CD8-positive, alpha-beta memory T cell (primary cell): ENCODE measurements at regions not wholly inside any gene's neighbourhood (a gene's known extent, or its start where the extent isn't known, plus 50 kb on each side); places are given as distances from the start of the nearest gene placed in this dataset.

Experiments used
- CTCF ChIA-PET: fragments of 350-600 bp; sonication (Branson Sonifier 250); formaldehyde crosslinking; loops from one replicate; lab custom pipeline; 2021; ENCODE audit warnings: antibody characterized with exemption; lab: Charles Lee
- POLR2A ChIA-PET: fragments of 350-600 bp; sonication (Branson Sonifier 250); formaldehyde crosslinking; loops from one replicate; lab custom pipeline; 2021; ENCODE audit warnings: antibody characterized with exemption; lab: Charles Lee
- DNase-seq, 5 donors: peaks; one replicate each; pipeline versions ENCODE4 v3.0.0 to v3.0.0-alpha.2; 2020 to 2022; ENCODE audit warnings: mixed read lengths in 1 of 5
- H3K27ac ChIP-seq: one replicate; pipeline ENCODE4 v1.7.0; 2013; ENCODE audit warnings: low read depth, mild to moderate bottlenecking, low read length, moderate library complexity
- H3K27me3 ChIP-seq: 2 replicates; pipeline ENCODE4 v1.7.0; 2013; ENCODE audit warnings: low read length, mild to moderate bottlenecking; ENCODE audit not compliant: insufficient read depth, poor library complexity, severe bottlenecking
- H3K36me3 ChIP-seq: 2 replicates; pipeline ENCODE4 v1.7.0; 2013; ENCODE audit warnings: mild to moderate bottlenecking, low read length, moderate library complexity; ENCODE audit not compliant: insufficient read depth
- H3K4me1 ChIP-seq: 2 replicates; pipeline ENCODE4 v1.7.0; 2013; ENCODE audit warnings: mild to moderate bottlenecking, low read length, moderate library complexity; ENCODE audit not compliant: insufficient read depth
- H3K4me3 ChIP-seq: 2 replicates; pipeline ENCODE4 v1.7.0; 2013; ENCODE audit warnings: mild to moderate bottlenecking, low read length
- H3K9me3 ChIP-seq: 2 replicates; pipeline ENCODE4 v1.7.0; 2013; ENCODE audit warnings: mild to moderate bottlenecking, low read length
- H3K27ac Mint-ChIP-seq, 8 donors: one replicate each; pipeline ENCODE4 v1.8.0; 2020 to 2021; ENCODE audit warnings: mixed read lengths in 8 of 8, mild to moderate bottlenecking in 6 of 8, inconsistent platforms in 3 of 8, moderate library complexity in 3 of 8
- H3K27me3 Mint-ChIP-seq, 2 donors: one replicate each; pipeline ENCODE4 v1.8.0; 2020 to 2021; ENCODE audit warnings: mixed read lengths in 2 of 2, mild to moderate bottlenecking in 1 of 2, moderate library complexity in 1 of 2
- H3K36me3 Mint-ChIP-seq, 3 donors: one replicate each; pipeline ENCODE4 v1.8.0; 2020 to 2021; ENCODE audit warnings: mixed read lengths in 3 of 3, inconsistent platforms in 1 of 3, mild to moderate bottlenecking in 1 of 3
- H3K4me1 Mint-ChIP-seq, 3 donors: one replicate each; pipeline ENCODE4 v1.8.0; 2020 to 2021; ENCODE audit warnings: mixed read lengths in 3 of 3, inconsistent platforms in 1 of 3, mild to moderate bottlenecking in 1 of 3
- H3K4me3 Mint-ChIP-seq, 7 donors: one replicate each; pipeline ENCODE4 v1.8.0; 2020 to 2021; ENCODE audit warnings: mixed read lengths in 7 of 7, mild to moderate bottlenecking in 6 of 7, moderate library complexity in 4 of 7, inconsistent platforms in 2 of 7
- H3K9me3 Mint-ChIP-seq, 5 donors: one replicate each; pipeline ENCODE4 v1.8.0; 2020 to 2022; ENCODE audit warnings: mixed read lengths in 5 of 5, mild to moderate bottlenecking in 3 of 5, moderate library complexity in 2 of 5, inconsistent platforms in 1 of 5

DNA sequence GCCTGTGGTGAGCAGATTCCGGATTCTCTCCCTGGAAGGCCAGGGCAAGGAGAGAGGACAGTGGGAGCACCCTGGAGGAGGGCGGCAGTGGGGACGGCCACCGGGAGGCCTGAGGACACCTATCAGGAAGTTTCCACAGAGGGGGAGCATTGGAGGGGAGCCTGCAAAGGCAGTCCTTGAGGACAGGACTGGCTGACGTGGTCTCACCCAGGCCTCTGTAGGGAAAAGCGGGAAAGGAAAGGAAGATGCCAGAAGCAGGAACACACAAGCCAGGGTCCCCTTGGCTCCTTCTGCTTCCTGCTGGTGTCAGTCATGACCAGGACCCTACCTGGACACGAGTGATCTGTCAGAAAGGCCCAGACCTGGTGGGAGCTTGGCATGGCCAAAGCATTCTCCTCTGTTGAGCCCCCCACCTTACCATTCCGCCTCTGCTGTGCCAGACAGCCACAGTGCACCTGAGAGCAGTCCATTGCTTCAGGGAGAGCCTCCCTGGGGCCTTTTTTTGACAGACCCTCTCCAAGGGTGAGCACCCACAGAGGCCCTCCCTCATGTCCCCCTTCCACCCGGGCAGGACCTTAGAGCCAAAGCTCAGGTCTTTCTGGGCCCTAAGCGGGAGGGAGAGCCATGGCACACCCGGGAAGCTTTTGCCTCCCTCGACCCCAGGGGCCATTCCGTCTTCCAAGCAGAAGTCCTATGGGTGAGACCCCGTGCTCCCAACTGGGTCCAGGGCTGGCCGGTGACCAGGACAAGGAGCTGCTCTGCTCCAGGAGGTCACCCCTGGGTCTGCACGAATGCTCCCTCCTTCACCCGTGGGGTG lies 333.1 kb downstream of the DYSF start:
- no peaks in the 10 kb centered on the region for H3K4me1 ChIP-seq
- DNase-seq, result no peak
- CTCF ChIA-PET, result no interaction called here
- no peaks in the 10 kb centered on the region for H3K36me3 ChIP-seq
- H3K4me1 Mint-ChIP-seq, result no peaks in the 10 kb centered on the region
- no peak overlapping the region for H3K4me3 ChIP-seq
- no peak overlapping the region for H3K4me3 Mint-ChIP-seq
- H3K27ac ChIP-seq, result no peak overlapping the region
- H3K9me3 ChIP-seq, result no peaks in the 10 kb centered on the region
- H3K27me3 ChIP-seq, result no peaks in the 10 kb centered on the region
- H3K27me3 Mint-ChIP-seq, result peaks cover 5 to 7% of the 10 kb centered on the region in 2 donors
- H3K9me3 Mint-ChIP-seq, result no peaks in the 10 kb centered on the region
- H3K36me3 Mint-ChIP-seq, result no peaks in the 10 kb centered on the region
- POLR2A ChIA-PET, result no interaction called here
- H3K27ac Mint-ChIP-seq, result peak overlapping the region in 2 of 8 donors; percentile 60 to 87

GRCh38 chr2:71785516-71785981 lies 332.2 kb downstream of the DYSF start:
- Histone ChIP-seq H3K27ac (no peak overlapping the region), H3K4me3 (no peak overlapping the region), H3K4me1 (no peaks in the 10 kb centered on the region), H3K27me3 (no peaks in the 10 kb centered on the region), H3K9me3 (no peaks in the 10 kb centered on the region), H3K36me3 (no peaks in the 10 kb centered on the region)
- peaks cover 5 to 7% of the 10 kb centered on the region in 2 donors for H3K27me3 Mint-ChIP-seq
- DNase-seq, result no peak
- ChIA-PET CTCF (no interaction called here), POLR2A (no interaction called here)
- H3K4me3 Mint-ChIP-seq, result no peak overlapping the region
- H3K27ac Mint-ChIP-seq, result no peak overlapping the region
- no peaks in the 10 kb centered on the region for H3K4me1 Mint-ChIP-seq
- no peaks in the 10 kb centered on the region for H3K9me3 Mint-ChIP-seq
- H3K36me3 Mint-ChIP-seq, result no peaks in the 10 kb centered on the region

DNA sequence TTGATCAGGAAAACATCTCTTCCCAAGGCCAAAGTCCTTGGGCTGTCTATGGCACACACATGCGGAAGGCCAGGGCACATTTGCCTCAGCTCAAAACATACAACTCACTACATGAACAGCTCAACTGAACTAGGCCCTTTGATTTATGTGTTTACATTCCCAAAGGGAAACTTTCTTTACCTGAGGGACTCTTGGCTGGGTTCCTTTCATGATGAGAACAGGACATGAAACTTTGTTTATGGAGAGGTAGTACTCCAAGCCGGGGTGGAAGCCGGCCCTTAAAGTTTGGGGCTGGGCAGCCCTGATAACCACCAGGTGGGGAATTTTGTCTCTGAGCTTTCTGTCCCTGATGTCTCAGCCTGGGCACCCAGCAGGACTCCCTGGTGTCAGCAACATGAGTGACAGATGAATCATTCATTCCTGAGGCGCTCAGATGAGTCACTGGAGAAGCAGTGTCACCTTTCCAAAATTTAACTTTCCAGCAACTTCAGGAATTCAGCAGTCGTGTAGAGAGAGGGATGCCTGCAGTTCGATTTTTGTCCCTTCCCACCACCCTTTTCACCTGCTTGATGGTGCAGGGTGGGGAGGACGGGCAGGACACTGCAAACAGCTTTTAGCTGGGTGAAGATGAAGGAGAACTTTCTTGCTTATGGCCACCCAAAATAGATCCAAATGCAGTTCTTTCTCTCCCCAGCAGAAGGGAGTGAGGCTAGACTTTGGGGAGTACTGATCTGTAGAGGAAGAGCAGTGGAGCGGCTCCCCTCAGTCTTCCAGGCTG lies 331.6 kb downstream of the DYSF start:
- H3K27ac Mint-ChIP-seq, result no peak overlapping the region
- no peaks in the 10 kb centered on the region for H3K36me3 Mint-ChIP-seq
- Histone ChIP-seq H3K27ac (no peak overlapping the region), H3K4me1 (no peaks in the 10 kb centered on the region), H3K36me3 (no peaks in the 10 kb centered on the region), H3K9me3 (no peaks in the 10 kb centered on the region), H3K27me3 (no peaks in the 10 kb centered on the region), H3K4me3 (no peak overlapping the region)
- no peaks in the 10 kb centered on the region for H3K4me1 Mint-ChIP-seq
- DNase-seq, result no peak
- ChIA-PET CTCF (no interaction called here), POLR2A (no interaction called here)
- no peak overlapping the region for H3K4me3 Mint-ChIP-seq
- no peaks in the 10 kb centered on the region for H3K9me3 Mint-ChIP-seq
- H3K27me3 Mint-ChIP-seq, result peaks cover 7 to 8% of the 10 kb centered on the region in 2 donors

DNA sequence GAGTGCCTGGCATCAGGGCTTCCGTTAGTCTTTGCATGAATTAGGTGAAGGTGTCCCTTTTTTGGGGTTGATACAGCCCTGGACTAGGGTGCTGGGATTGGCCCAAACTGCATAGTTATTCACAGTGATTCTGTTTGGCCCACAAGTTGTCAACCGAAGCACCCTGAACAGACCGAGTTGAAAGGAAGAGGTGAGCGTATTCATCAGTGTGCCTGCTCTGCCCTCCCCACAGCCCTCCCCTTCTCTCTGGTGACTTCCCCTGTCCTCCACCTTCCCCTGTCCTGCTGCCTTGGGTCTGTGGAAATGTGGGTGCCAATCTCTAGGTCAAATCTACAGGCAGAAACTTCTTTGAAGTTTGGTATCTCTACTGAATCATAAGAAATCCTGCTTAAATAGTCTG lies 330.5 kb downstream of the DYSF start:
- H3K27ac ChIP-seq, result no peak overlapping the region
- no peak overlapping the region for H3K27ac Mint-ChIP-seq
- H3K4me1 Mint-ChIP-seq, result no peaks in the 10 kb centered on the region
- ChIA-PET POLR2A (no interaction called here), CTCF (no interaction called here)
- no peaks in the 10 kb centered on the region for H3K36me3 ChIP-seq
- no peak overlapping the region for H3K4me3 Mint-ChIP-seq
- H3K27me3 Mint-ChIP-seq, result peaks cover 5 to 8% of the 10 kb centered on the region in 2 donors
- H3K9me3 Mint-ChIP-seq, result no peaks in the 10 kb centered on the region
- no peaks in the 10 kb centered on the region for H3K27me3 ChIP-seq
- no peaks in the 10 kb centered on the region for H3K36me3 Mint-ChIP-seq
- no peak for DNase-seq
- H3K4me3 ChIP-seq, result no peak overlapping the region
- H3K4me1 ChIP-seq, result no peaks in the 10 kb centered on the region
- no peaks in the 10 kb centered on the region for H3K9me3 ChIP-seq

GRCh38 chr2:71783215-71783614 lies 329.9 kb downstream of the DYSF start:
- no peak overlapping the region for H3K4me3 Mint-ChIP-seq
- Histone ChIP-seq H3K9me3 (no peaks in the 10 kb centered on the region), H3K27ac (no peak overlapping the region), H3K4me3 (no peak overlapping the region), H3K27me3 (no peaks in the 10 kb centered on the region), H3K36me3 (no peaks in the 10 kb centered on the region), H3K4me1 (no peaks in the 10 kb centered on the region)
- ChIA-PET CTCF (no interaction called here), POLR2A (no interaction called here)
- DNase-seq, result no peak
- no peaks in the 10 kb centered on the region for H3K9me3 Mint-ChIP-seq
- H3K27me3 Mint-ChIP-seq, result peaks cover 8 to 10% of the 10 kb centered on the region in 2 donors
- no peaks in the 10 kb centered on the region for H3K36me3 Mint-ChIP-seq
- H3K27ac Mint-ChIP-seq, result no peak overlapping the region
- H3K4me1 Mint-ChIP-seq, result no peaks in the 10 kb centered on the region

DNA sequence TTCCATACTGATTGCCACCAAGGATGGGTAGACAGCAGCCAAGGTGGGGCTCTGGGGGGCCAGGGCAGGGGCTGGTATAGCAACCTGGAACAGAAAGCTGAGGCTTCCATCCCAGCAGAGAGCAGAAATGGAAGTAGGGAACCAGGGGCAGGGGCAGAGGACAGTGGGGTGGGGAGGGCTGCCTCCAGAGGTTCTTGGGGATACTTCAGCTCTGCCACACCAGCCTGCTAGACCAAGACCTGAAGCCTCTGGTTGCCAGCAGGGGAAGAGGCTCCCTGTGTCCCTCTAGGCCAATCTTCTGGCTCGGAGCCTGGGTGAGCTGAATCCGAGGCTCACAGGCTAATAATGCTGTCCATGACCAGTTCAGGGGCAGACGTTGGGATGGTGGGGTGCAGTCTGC lies 329.0 kb downstream of the DYSF start:
- DNase-seq, result no peak
- no peak overlapping the region for H3K4me3 Mint-ChIP-seq

GRCh38 chr2:71781695-71782228 lies 328.4 kb downstream of the DYSF start:
- Histone ChIP-seq H3K27me3 (no peaks in the 10 kb centered on the region), H3K4me1 (no peaks in the 10 kb centered on the region), H3K4me3 (no peak overlapping the region), H3K27ac (no peak overlapping the region), H3K9me3 (no peaks in the 10 kb centered on the region), H3K36me3 (no peaks in the 10 kb centered on the region)
- ChIA-PET POLR2A (no interaction called here), CTCF (no interaction called here)
- Mint-ChIP-seq H3K4me3 (no peak overlapping the region), H3K27ac (no peak overlapping the region), H3K27me3 (peaks cover 8 to 13% of the 10 kb centered on the region in 2 donors), H3K9me3 (no peaks in the 10 kb centered on the region), H3K36me3 (no peaks in the 10 kb centered on the region), H3K4me1 (no peaks in the 10 kb centered on the region)
- DNase-seq, result no peak

More for the DNA sequence above, 329.0 kb downstream of the DYSF start:
- H3K27ac ChIP-seq, result no peak overlapping the region
- no peaks in the 10 kb centered on the region for H3K4me1 ChIP-seq
- no peak overlapping the region for H3K4me3 ChIP-seq
- Mint-ChIP-seq H3K27me3 (peaks cover 8 to 13% of the 10 kb centered on the region in 2 donors), H3K36me3 (no peaks in the 10 kb centered on the region), H3K9me3 (no peaks in the 10 kb centered on the region), H3K4me1 (no peaks in the 10 kb centered on the region), H3K27ac (no peak overlapping the region)
- H3K27me3 ChIP-seq, result no peaks in the 10 kb centered on the region
- ChIA-PET POLR2A (no interaction called here), CTCF (no interaction called here)
- H3K36me3 ChIP-seq, result no peaks in the 10 kb centered on the region
- H3K9me3 ChIP-seq, result no peaks in the 10 kb centered on the region

GRCh38 chr2:71780162-71780561 lies 326.8 kb downstream of the DYSF start:
- H3K4me1 ChIP-seq, result no peaks in the 10 kb centered on the region
- CTCF ChIA-PET, result no interaction called here
- H3K9me3 ChIP-seq, result no peaks in the 10 kb centered on the region
- H3K4me1 Mint-ChIP-seq, result no peaks in the 10 kb centered on the region
- H3K27ac ChIP-seq, result no peak overlapping the region
- DNase-seq, result no peak
- H3K27ac Mint-ChIP-seq, result no peak overlapping the region
- POLR2A ChIA-PET, result no interaction called here
- H3K36me3 ChIP-seq, result no peaks in the 10 kb centered on the region
- H3K9me3 Mint-ChIP-seq, result no peaks in the 10 kb centered on the region
- H3K27me3 Mint-ChIP-seq, result peaks cover 7 to 13% of the 10 kb centered on the region in 2 donors
- no peak overlapping the region for H3K4me3 ChIP-seq
- no peaks in the 10 kb centered on the region for H3K27me3 ChIP-seq
- H3K4me3 Mint-ChIP-seq, result no peak overlapping the region
- no peaks in the 10 kb centered on the region for H3K36me3 Mint-ChIP-seq
